Progenitor cell of endocrine pancreas (in vitro differentiated cells): ENCODE measurements at regions not wholly inside any gene's neighbourhood (a gene's known extent, or its start where the extent isn't known, plus 50 kb on each side); places are given as distances from the start of the nearest gene placed in this dataset.

Experiments
- DNase-seq: peaks from one replicate; pipeline ENCODE4 v3.0.0; 2021; ENCODE audit warnings: low spot score; ENCODE audit not compliant: unreplicated experiment
- H3K27ac Mint-ChIP-seq: 2 replicates; pipeline ENCODE4 v1.8.0; 2021; ENCODE audit warnings: mild to moderate bottlenecking, moderate library complexity, mixed read lengths
- H3K27me3 Mint-ChIP-seq: 2 replicates; pipeline ENCODE4 v1.8.0; 2021; ENCODE audit warnings: mixed read lengths
- H3K36me3 Mint-ChIP-seq: 2 replicates; pipeline ENCODE4 v1.8.0; 2022; ENCODE audit warnings: mixed read lengths; ENCODE audit not compliant: insufficient read depth
- H3K4me1 Mint-ChIP-seq: 2 replicates; pipeline ENCODE4 v1.8.0; 2021; ENCODE audit warnings: low read depth, mixed read lengths
- H3K4me3 Mint-ChIP-seq: 2 replicates; pipeline ENCODE4 v1.8.0; 2021; ENCODE audit warnings: low read depth, mild to moderate bottlenecking, moderate library complexity, mixed read lengths
- H3K9me3 Mint-ChIP-seq: 2 replicates; pipeline ENCODE4 v1.8.0; 2021; ENCODE audit warnings: low read depth, mixed read lengths
- CTCF ChIP-seq: fragments of 200-600 bp; sonication (generic); IDR thresholded peaks from one replicate; pipeline ENCODE4 v1.5.0; 2021; ENCODE audit warnings: antibody characterized with exemption, mild to moderate bottlenecking; ENCODE audit not compliant: unreplicated experiment

GRCh38 chr6:149153100-149153499, 164.4 kb upstream of the TAB2 start:
- H3K4me1 Mint-ChIP-seq, result peaks cover 1% of the 10 kb centered on the region
- no peak for DNase-seq
- H3K9me3 Mint-ChIP-seq, result no peaks in the 10 kb centered on the region
- H3K36me3 Mint-ChIP-seq, result no peaks in the 10 kb centered on the region
- H3K27me3 Mint-ChIP-seq, result peaks cover 58% of the 10 kb centered on the region
- TF ChIP-seq CTCF, result no peak
- H3K4me3 Mint-ChIP-seq, result no peak overlapping the region
- H3K27ac Mint-ChIP-seq, result no peak overlapping the region

- no peak for TF ChIP-seq CTCF
- Mint-ChIP-seq H3K9me3 (no peaks in the 10 kb centered on the region), H3K4me1 (peaks cover 1% of the 10 kb centered on the region), H3K27ac (no peak overlapping the region), H3K4me3 (no peak overlapping the region), H3K27me3 (peaks cover 58% of the 10 kb centered on the region), H3K36me3 (no peaks in the 10 kb centered on the region)
- no peak for DNase-seq
Observed at GRCh38 chr6:149153693-149154092, 163.8 kb upstream of the TAB2 start.

GRCh38 chr6:149154261-149154821, 163.2 kb upstream of the TAB2 start:
- H3K4me1 Mint-ChIP-seq, result peaks cover 1% of the 10 kb centered on the region
- no peak overlapping the region for H3K27ac Mint-ChIP-seq
- no peak for TF ChIP-seq CTCF
- H3K9me3 Mint-ChIP-seq, result no peaks in the 10 kb centered on the region
- peaks cover 58% of the 10 kb centered on the region for H3K27me3 Mint-ChIP-seq
- no peak for DNase-seq
- H3K36me3 Mint-ChIP-seq, result no peaks in the 10 kb centered on the region
- H3K4me3 Mint-ChIP-seq, result no peak overlapping the region

GRCh38 chr6:149157126-149157525, 160.4 kb upstream of the TAB2 start:
- H3K4me1 Mint-ChIP-seq, result peaks cover 1% of the 10 kb centered on the region
- H3K27ac Mint-ChIP-seq, result no peak overlapping the region
- no peak for TF ChIP-seq CTCF
- H3K27me3 Mint-ChIP-seq, result peaks cover 44% of the 10 kb centered on the region
- no peak overlapping the region for H3K4me3 Mint-ChIP-seq
- H3K9me3 Mint-ChIP-seq, result no peaks in the 10 kb centered on the region
- DNase-seq, result no peak
- no peaks in the 10 kb centered on the region for H3K36me3 Mint-ChIP-seq

- Mint-ChIP-seq H3K4me1 (peaks cover 1% of the 10 kb centered on the region), H3K27me3 (peaks cover 37% of the 10 kb centered on the region), H3K9me3 (no peaks in the 10 kb centered on the region), H3K27ac (no peak overlapping the region), H3K4me3 (no peak overlapping the region), H3K36me3 (no peaks in the 10 kb centered on the region)
- DNase-seq, result no peak
- no peak for TF ChIP-seq CTCF
Observed at GRCh38 chr6:149158076-149158475, 159.4 kb upstream of the TAB2 start.
